Hematopoietic multipotent progenitor cell treated with erythropoietin and hydrocortisone succinate and interleukin-3 and kit ligand, for 8 days (in vitro differentiated cells): ENCODE measurements at regions not wholly inside any gene's neighbourhood (a gene's known extent, or its start where the extent isn't known, plus 50 kb on each side); places are given as distances from the start of the nearest gene placed in this dataset.
"Not testable (repeated sequence)": the region's sequence is repeated elsewhere in the genome, so short reads cannot be mapped to it uniquely, and the experiment has no call there.

ENCODE experiments used
- DNase-seq: peaks from one replicate; pipeline ENCODE4 v3.0.0-alpha.2; 2015

GRCh38 chr5:2111569-2112105 is 228.9 kb upstream of the IRX4 start:
- no peak for DNase-seq

- DNase-seq, result no peak
These were observed 228.3 kb upstream of the IRX4 start for GRCh38 chr5:2110934-2111462.

GRCh38 chr5:2110137-2110933 is 227.6 kb upstream of the IRX4 start:
- no peak for DNase-seq

GRCh38 chr5:2109566-2109965 is 226.8 kb upstream of the IRX4 start:
- no peak for DNase-seq

GRCh38 chr5:2106721-2107120 is 224.0 kb upstream of the IRX4 start:
- DNase-seq, result no peak

- no peak for DNase-seq
These were observed 222.4 kb upstream of the IRX4 start for GRCh38 chr5:2105141-2105540.

- DNase-seq, result no peak
These were observed 221.2 kb upstream of the IRX4 start for GRCh38 chr5:2103940-2104339.

- DNase-seq, result no peak
These were observed 220.4 kb upstream of the IRX4 start for GRCh38 chr5:2102819-2103776.

GRCh38 chr5:2101685-2102084 is 219.0 kb upstream of the IRX4 start:
- DNase-seq, result no peak

GRCh38 chr5:2096887-2097505 is 214.3 kb upstream of the IRX4 start:
- DNase-seq, result no peak

- DNase-seq, result no peak
These were observed 212.3 kb upstream of the IRX4 start for GRCh38 chr5:2095011-2095410.

GRCh38 chr5:2094616-2094995 is 211.9 kb upstream of the IRX4 start:
- DNase-seq, result no peak

GRCh38 chr5:2093859-2094615 is 211.3 kb upstream of the IRX4 start:
- no peak for DNase-seq

GRCh38 chr5:2091921-2092320 is 209.2 kb upstream of the IRX4 start:
- DNase-seq, result no peak

GRCh38 chr5:2087980-2088379 is 205.3 kb upstream of the IRX4 start:
- DNase-seq, result no peak

GRCh38 chr5:2075365-2075764 is 192.6 kb upstream of the IRX4 start:
- DNase-seq, result no peak

GRCh38 chr5:2071562-2071961 is 188.8 kb upstream of the IRX4 start:
- no peak for DNase-seq

- not testable (repeated sequence) for DNase-seq
These were observed 188.1 kb upstream of the IRX4 start for GRCh38 chr5:2070787-2071186.

GRCh38 chr5:2068531-2068930 is 185.8 kb upstream of the IRX4 start:
- DNase-seq, result no peak

- no peak for DNase-seq
These were observed 183.6 kb upstream of the IRX4 start for GRCh38 chr5:2066373-2066772.

- DNase-seq, result not testable (repeated sequence)
These were observed 180.7 kb upstream of the IRX4 start for GRCh38 chr5:2063380-2063779.

GRCh38 chr5:2052687-2053086 is 170.0 kb upstream of the IRX4 start:
- DNase-seq, result no peak
